ENCODE measurements at regions not wholly inside any gene's neighbourhood (a gene's known extent, or its start where the extent isn't known, plus 50 kb on each side); places are given as distances from the start of the nearest gene placed in this dataset.

DNA sequence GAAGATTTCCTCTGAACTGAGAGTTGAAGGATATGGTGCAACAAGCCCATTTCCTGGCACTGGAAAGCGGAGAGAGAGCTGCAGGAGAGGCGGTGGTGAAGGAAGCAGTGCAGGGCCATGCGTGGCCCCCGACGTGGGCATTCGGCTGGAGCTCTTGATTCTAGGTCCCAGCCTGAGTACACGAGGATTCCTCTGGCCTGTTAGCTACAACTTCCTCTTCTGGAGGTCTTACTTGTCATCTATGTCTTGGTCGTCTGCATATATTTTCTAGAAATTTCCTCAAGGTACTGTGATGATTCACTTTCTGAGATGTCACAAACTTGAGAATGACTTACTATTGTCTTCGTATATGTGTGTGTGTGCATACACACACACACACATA is 59.2 kb upstream of the JAZF1 start:
- TF ChIP-seq CTCF (IDR thresholded peaks at IDR 0.05) (no peak), POLR2A (IDR thresholded peaks at IDR 0.05) (no peak), POLR2AphosphoS5 (IDR thresholded peaks at IDR 0.05; ENCODE audit: insufficient read depth in 1 of 2, low read depth in 1 of 2) (no peak)
